ENCODE measurements at regions not wholly inside any gene's neighbourhood (a gene's known extent, or its start where the extent isn't known, plus 50 kb on each side); places are given as distances from the start of the nearest gene placed in this dataset.

DNA sequence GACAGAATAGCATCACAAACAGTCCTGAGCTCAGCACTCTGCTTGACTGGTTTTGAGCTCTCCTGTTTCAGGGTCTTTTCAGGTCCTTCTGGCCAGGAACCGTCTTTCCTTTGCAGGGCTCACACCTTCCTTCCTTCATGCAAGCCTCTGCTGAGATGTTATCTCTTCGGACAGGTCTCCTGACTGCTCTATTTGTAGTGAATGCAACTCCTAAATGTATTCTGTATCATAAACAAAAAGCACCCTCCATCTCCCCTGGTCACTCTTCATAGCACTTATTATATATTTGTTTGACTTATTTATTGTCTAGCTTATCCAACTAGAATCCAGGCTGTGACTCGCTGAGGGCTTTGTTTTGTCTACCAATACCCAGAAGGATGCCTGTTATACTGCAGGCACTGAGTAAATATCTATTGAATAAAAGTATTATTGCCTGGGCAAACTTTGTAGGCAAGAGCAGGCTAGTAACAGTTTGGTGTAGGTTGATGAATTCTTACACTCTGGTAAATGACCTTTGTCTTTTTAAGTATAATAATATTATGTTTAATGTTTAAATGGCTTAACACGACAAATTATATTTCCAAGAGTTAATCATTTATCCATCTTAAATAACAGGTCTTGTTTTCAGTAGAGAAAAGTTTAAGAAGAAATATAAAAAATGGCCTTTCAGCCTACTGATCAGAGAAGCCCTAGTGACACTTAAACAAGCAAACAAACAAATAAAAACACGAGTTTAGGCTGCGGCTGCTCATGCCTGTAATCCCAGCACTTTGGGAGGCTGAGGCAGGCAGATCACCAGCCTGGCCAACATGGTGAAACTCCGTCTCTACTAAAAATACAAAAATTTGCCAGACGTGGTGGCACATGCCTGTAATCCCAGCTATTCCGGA is 199.7 kb downstream of the BCAS1 start:
- TF ChIP-seq, protein P1, sequence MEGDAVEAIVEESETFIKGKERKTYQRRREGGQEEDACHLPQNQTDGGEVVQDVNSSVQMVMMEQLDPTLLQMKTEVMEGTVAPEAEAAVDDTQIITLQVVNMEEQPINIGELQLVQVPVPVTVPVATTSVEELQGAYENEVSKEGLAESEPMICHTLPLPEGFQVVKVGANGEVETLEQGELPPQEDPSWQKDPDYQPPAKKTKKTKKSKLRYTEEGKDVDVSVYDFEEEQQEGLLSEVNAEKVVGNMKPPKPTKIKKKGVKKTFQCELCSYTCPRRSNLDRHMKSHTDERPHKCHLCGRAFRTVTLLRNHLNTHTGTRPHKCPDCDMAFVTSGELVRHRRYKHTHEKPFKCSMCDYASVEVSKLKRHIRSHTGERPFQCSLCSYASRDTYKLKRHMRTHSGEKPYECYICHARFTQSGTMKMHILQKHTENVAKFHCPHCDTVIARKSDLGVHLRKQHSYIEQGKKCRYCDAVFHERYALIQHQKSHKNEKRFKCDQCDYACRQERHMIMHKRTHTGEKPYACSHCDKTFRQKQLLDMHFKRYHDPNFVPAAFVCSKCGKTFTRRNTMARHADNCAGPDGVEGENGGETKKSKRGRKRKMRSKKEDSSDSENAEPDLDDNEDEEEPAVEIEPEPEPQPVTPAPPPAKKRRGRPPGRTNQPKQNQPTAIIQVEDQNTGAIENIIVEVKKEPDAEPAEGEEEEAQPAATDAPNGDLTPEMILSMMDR (IDR thresholded peaks at IDR 0.05; ENCODE audit: insufficient read depth, low read length, poor library complexity, severe bottlenecking): no peak
- TF ChIP-seq EZH2phosphoT487 (conservative IDR thresholded peaks at IDR 0.05; ENCODE audit: low read length): no peak

Measured in SU-DHL-6 (cell line).